SK-N-SH treated with all-trans-retinoic acid at 6 μM for 48 hours (cell line): ENCODE measurements at regions not wholly inside any gene's neighbourhood (a gene's known extent, or its start where the extent isn't known, plus 50 kb on each side); places are given as distances from the start of the nearest gene placed in this dataset.

Experiments used
- ATAC-seq: fragments of 200-7000 bp; cut with Tn5 transposase; 3 replicates; pipeline ENCODE4 v1.9.1; 2020; ENCODE audit warnings: mild to moderate bottlenecking, moderate library complexity
- ARNTL ChIP-seq: fragments of 450-650 bp; formaldehyde crosslinking; IDR thresholded peaks from 2 replicates; pipeline ENCODE4 v1.5.0; 2020; ENCODE audit warnings: low read depth, mild to moderate bottlenecking, moderate library complexity, borderline replicate concordance
- BACH2 ChIP-seq: fragments of 250-450 bp; sonication (Bioruptor Pico); IDR thresholded peaks from 2 replicates; pipeline ENCODE4 v1.9.0; 2021; ENCODE audit warnings: mild to moderate bottlenecking, borderline replicate concordance
- CSDC2 ChIP-seq: fragments of 250-450 bp; sonication (Bioruptor Pico); IDR thresholded peaks from 2 replicates; pipeline ENCODE4 v1.5.0; 2020; ENCODE audit warnings: mild to moderate bottlenecking, moderate library complexity
- GLIS3 ChIP-seq: fragments of 250-450 bp; sonication (Bioruptor Pico); IDR thresholded peaks from 2 replicates; pipeline ENCODE4 v1.5.0; 2020; ENCODE audit warnings: mild to moderate bottlenecking, moderate library complexity
- ISL1 ChIP-seq: fragments of 250-450 bp; sonication (Bioruptor Pico); IDR thresholded peaks from 2 replicates; pipeline ENCODE4 v2.1.2; 2022; ENCODE audit warnings: mild to moderate bottlenecking, moderate library complexity
- OSR1 ChIP-seq: fragments of 250-450 bp; sonication (Bioruptor Pico); IDR thresholded peaks from 2 replicates; pipeline ENCODE4 v1.8.0; 2022; ENCODE audit warnings: moderate library complexity, mild to moderate bottlenecking, inconsistent platforms
- PATZ1 ChIP-seq: fragments of 250-450 bp; sonication (Bioruptor Pico); IDR thresholded peaks from 2 replicates; pipeline ENCODE4 v1.8.0; 2020; ENCODE audit warnings: mild to moderate bottlenecking, moderate library complexity, borderline replicate concordance
- POU6F1 ChIP-seq: fragments of 250-450 bp; sonication (Bioruptor Pico); IDR thresholded peaks from 2 replicates; pipeline ENCODE4 v1.8.0; 2021; ENCODE audit warnings: low read depth, mild to moderate bottlenecking, moderate library complexity, borderline replicate concordance
- PPARA ChIP-seq: fragments of 250-450 bp; sonication (Bioruptor Pico); IDR thresholded peaks from 2 replicates; pipeline ENCODE4 v1.5.0; 2020; ENCODE audit warnings: mild to moderate bottlenecking, borderline replicate concordance
- RARB ChIP-seq: fragments of 250-450 bp; sonication (Bioruptor Pico); IDR thresholded peaks from 2 replicates; pipeline ENCODE4 v1.8.0; 2021; ENCODE audit warnings: mild to moderate bottlenecking, moderate library complexity
- SNAI2 ChIP-seq: fragments of 250-450 bp; sonication (Bioruptor Pico); IDR thresholded peaks from 2 replicates; pipeline ENCODE4 v1.5.0; 2020; ENCODE audit warnings: mild to moderate bottlenecking, moderate library complexity
- TCF4 ChIP-seq: fragments of 250-450 bp; sonication (Bioruptor Pico); IDR thresholded peaks from 2 replicates; pipeline ENCODE4 v1.8.0; 2021; ENCODE audit warnings: mild to moderate bottlenecking, moderate library complexity, borderline replicate concordance
- ZC3H10 ChIP-seq: fragments of 250-450 bp; sonication (Bioruptor Pico); IDR thresholded peaks from 2 replicates; pipeline ENCODE4 v1.5.1; 2021; ENCODE audit warnings: mild to moderate bottlenecking, moderate library complexity
- ZFP3 ChIP-seq: fragments of 250-450 bp; sonication (Bioruptor Pico); IDR thresholded peaks from 2 replicates; pipeline ENCODE4 v1.5.0; 2020; ENCODE audit warnings: mild to moderate bottlenecking, moderate library complexity
- ZFP30 ChIP-seq: fragments of 450-650 bp; formaldehyde crosslinking; IDR thresholded peaks from 2 replicates; pipeline ENCODE4 v1.5.0; 2022; ENCODE audit warnings: mild to moderate bottlenecking, moderate library complexity
- ZNF565 ChIP-seq: fragments of 450-650 bp; formaldehyde crosslinking; conservative IDR thresholded peaks from 2 replicates; pipeline ENCODE4 v1.5.0; 2020; ENCODE audit warnings: low read depth, mild to moderate bottlenecking, moderate library complexity
- ZNF70 ChIP-seq: fragments of 450-650 bp; formaldehyde crosslinking; IDR thresholded peaks from 2 replicates; pipeline ENCODE4 v1.5.0; 2020; ENCODE audit warnings: mild to moderate bottlenecking, moderate library complexity
- ZNF8 ChIP-seq: fragments of 450-650 bp; formaldehyde crosslinking; IDR thresholded peaks from 2 replicates; pipeline ENCODE4 v1.5.0; 2020; ENCODE audit warnings: mild to moderate bottlenecking, moderate library complexity
- TF ChIP-seq, protein P1 (sequence below): fragments of 250-450 bp; sonication (Bioruptor Pico); IDR thresholded peaks from 2 replicates; pipeline ENCODE4 v1.5.1; 2021; ENCODE audit warnings: mild to moderate bottlenecking, moderate library complexity
- TF ChIP-seq, protein P2 (sequence below): fragments of 250-450 bp; sonication (Bioruptor Pico); IDR thresholded peaks from 2 replicates; pipeline ENCODE4 v1.5.0; 2020; ENCODE audit warnings: mild to moderate bottlenecking, moderate library complexity

DNA sequence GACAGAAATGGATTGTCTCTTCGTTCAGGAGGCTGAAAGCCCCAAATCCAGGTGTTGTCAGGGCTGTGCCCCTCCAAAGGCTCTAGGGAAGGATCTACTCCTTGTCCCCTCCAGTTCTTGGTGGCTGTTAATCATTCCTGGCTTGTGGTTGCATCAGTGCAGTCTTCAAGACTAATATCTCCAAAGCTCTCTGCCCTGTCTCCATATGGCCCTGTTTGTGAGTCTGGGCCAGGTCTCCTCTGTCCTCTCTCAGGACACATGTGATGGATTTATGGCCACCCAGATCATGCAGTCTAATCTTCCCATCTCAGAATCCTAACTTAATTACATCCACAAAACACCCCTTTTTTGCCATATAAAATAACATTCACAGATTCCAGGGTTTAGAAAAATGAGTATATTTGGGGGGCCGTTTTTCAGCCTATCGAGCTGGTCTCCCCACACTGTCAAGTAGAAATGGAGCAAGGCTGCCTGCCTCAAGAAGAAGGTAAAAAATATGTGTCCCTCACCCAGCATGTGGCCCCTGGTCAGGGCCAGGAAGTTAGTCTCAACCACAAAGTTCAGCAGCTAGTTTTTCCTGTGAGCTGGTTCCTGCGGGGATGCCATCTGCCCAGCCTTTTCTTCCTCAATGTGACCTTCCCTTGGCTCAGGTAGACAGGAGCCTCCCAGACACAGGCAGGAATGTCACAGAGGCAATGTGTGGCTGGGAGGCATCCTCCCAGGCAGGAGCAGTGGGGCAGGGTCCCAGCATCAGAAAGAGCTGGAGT is 509.4 kb downstream of the IRX1 start:
- ATAC-seq, result no peak
- TF ChIP-seq, protein P1, sequence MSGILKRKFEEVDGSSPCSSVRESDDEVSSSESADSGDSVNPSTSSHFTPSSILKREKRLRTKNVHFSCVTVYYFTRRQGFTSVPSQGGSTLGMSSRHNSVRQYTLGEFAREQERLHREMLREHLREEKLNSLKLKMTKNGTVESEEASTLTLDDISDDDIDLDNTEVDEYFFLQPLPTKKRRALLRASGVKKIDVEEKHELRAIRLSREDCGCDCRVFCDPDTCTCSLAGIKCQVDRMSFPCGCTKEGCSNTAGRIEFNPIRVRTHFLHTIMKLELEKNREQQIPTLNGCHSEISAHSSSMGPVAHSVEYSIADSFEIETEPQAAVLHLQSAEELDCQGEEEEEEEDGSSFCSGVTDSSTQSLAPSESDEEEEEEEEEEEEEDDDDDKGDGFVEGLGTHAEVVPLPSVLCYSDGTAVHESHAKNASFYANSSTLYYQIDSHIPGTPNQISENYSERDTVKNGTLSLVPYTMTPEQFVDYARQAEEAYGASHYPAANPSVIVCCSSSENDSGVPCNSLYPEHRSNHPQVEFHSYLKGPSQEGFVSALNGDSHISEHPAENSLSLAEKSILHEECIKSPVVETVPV, result no peak
- no peak for TF ChIP-seq OSR1 (CRISPR knock-in tag)
- no peak for TF ChIP-seq ISL1
- TF ChIP-seq RARB, result no peak
- no peak for TF ChIP-seq ZNF8 (CRISPR knock-in tag)
- TF ChIP-seq, protein P2, sequence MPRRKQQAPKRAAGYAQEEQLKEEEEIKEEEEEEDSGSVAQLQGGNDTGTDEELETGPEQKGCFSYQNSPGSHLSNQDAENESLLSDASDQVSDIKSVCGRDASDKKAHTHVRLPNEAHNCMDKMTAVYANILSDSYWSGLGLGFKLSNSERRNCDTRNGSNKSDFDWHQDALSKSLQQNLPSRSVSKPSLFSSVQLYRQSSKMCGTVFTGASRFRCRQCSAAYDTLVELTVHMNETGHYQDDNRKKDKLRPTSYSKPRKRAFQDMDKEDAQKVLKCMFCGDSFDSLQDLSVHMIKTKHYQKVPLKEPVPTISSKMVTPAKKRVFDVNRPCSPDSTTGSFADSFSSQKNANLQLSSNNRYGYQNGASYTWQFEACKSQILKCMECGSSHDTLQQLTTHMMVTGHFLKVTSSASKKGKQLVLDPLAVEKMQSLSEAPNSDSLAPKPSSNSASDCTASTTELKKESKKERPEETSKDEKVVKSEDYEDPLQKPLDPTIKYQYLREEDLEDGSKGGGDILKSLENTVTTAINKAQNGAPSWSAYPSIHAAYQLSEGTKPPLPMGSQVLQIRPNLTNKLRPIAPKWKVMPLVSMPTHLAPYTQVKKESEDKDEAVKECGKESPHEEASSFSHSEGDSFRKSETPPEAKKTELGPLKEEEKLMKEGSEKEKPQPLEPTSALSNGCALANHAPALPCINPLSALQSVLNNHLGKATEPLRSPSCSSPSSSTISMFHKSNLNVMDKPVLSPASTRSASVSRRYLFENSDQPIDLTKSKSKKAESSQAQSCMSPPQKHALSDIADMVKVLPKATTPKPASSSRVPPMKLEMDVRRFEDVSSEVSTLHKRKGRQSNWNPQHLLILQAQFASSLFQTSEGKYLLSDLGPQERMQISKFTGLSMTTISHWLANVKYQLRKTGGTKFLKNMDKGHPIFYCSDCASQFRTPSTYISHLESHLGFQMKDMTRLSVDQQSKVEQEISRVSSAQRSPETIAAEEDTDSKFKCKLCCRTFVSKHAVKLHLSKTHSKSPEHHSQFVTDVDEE (CRISPR knock-in tag), result no peak
- no peak for TF ChIP-seq ZFP3 (CRISPR knock-in tag)
- TF ChIP-seq ZFP30 (CRISPR knock-in tag), result no peak
- TF ChIP-seq BACH2 (CRISPR knock-in tag), result no peak
- no peak for TF ChIP-seq PPARA
- TF ChIP-seq, all 23 proteins: peak for 0

DNA sequence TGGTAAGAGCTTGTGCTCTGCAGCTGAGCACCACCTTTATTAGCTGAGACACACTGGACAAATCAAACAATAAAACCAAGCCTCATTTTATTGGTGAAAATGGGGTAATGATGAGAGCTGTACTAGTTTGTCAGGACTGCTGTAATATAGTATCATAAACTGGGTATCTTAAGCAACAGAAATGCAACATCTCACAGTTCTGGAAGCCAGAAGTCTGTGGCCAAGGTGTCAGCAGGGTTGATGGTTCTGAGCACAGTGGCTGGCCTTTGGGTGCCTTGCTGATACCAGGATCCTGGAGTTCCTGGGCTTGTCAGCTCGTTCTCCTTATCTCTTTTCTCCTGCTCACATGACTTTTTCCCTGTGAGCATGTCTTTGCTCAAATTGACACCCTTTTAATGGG is 513.1 kb downstream of the IRX1 start:
- ATAC-seq, result no peak
- TF ChIP-seq PATZ1, result no peak
- TF ChIP-seq SNAI2 (CRISPR knock-in tag), result no peak
- no peak for TF ChIP-seq ISL1
- no peak for TF ChIP-seq ZNF70 (CRISPR knock-in tag)
- TF ChIP-seq ZFP30 (CRISPR knock-in tag), result no peak
- TF ChIP-seq, protein P1, result no peak
- TF ChIP-seq OSR1 (CRISPR knock-in tag), result no peak
- TF ChIP-seq ZC3H10 (CRISPR knock-in tag), result no peak
- no peak for TF ChIP-seq BACH2 (CRISPR knock-in tag)
- no peak for TF ChIP-seq ARNTL (CRISPR knock-in tag)
- no peak for TF ChIP-seq CSDC2 (CRISPR knock-in tag)
- TF ChIP-seq ZNF565 (CRISPR knock-in tag), result no peak

- TF ChIP-seq PPARA, result no peak
- no peak for TF ChIP-seq PATZ1
- TF ChIP-seq ZFP3 (CRISPR knock-in tag), result no peak
- TF ChIP-seq ZNF8 (CRISPR knock-in tag), result no peak
- no peak for TF ChIP-seq ARNTL (CRISPR knock-in tag)
- TF ChIP-seq ZC3H10 (CRISPR knock-in tag), result no peak
- ATAC-seq, result no peak
Measured at GRCh38 chr5:4113426-4113825, 517.8 kb downstream of the IRX1 start.

DNA sequence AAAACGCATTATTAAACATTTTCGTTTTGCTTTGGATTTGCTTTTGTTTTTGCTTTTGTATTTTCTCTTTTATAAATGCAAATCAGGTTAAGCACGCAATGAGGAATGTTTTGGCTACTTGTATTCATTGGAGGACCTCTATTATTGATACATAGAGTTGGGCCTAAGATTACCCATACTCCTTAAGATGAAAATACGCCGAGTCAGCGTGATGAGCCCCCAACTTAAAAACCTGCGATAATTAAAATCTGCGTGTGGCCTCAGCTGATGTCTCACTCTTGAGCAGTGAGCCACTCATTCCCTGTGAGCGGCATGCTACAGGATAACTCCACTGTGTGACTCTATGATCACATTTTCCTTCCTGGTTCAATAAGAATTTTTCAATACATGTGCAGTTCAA is 518.3 kb downstream of the IRX1 start:
- TF ChIP-seq TCF4 (CRISPR knock-in tag) (no peak), ISL1 (no peak), ZFP3 (CRISPR knock-in tag) (no peak), ARNTL (CRISPR knock-in tag) (no peak), ZC3H10 (CRISPR knock-in tag) (no peak), ZNF8 (CRISPR knock-in tag) (no peak), BACH2 (CRISPR knock-in tag) (no peak), ZFP30 (CRISPR knock-in tag) (no peak), OSR1 (CRISPR knock-in tag) (no peak), RARB (no peak), POU6F1 (CRISPR knock-in tag) (no peak), GLIS3 (CRISPR knock-in tag) (no peak), CSDC2 (CRISPR knock-in tag) (no peak)
- no peak for ATAC-seq
